AG09309 (cell line): ENCODE measurements at regions not wholly inside any gene's neighbourhood (a gene's known extent, or its start where the extent isn't known, plus 50 kb on each side); places are given as distances from the start of the nearest gene placed in this dataset.
A peak's percentile ranks its signal among the peaks of the same experiment; 100 is the strongest.
"Not testable (repeated sequence)": the region's sequence is repeated elsewhere in the genome, so short reads cannot be mapped to it uniquely, and the experiment has no call there.

Source experiments
- DNase-seq: peaks from one replicate; pipeline ENCODE4 v3.0.0-alpha.2; 2010; ENCODE audit warnings: low read depth
- H3K4me3 ChIP-seq: 2 replicates; pipeline ENCODE4 v1.5.1; 2011; ENCODE audit warnings: mild to moderate bottlenecking, low read depth, low read length, moderate library complexity; ENCODE audit not compliant: control insufficient read depth
- CTCF ChIP-seq: IDR thresholded peaks from 2 replicates; pipeline ENCODE4 v1.5.1; 2011; ENCODE audit warnings: mild to moderate bottlenecking, low read depth, low read length, inconsistent platforms; ENCODE audit not compliant: insufficient read depth, control insufficient read depth; ENCODE audit errors: missing control alignments

- no peak overlapping the region for H3K4me3 ChIP-seq
- no peak for TF ChIP-seq CTCF
- DNase-seq: no peak
Measured at GRCh38 chr10:114749014-114749413, 72.6 kb upstream of the FHIP2A start.

- TF ChIP-seq CTCF: no peak
- no peak for DNase-seq
- no peak overlapping the region for H3K4me3 ChIP-seq
Measured at GRCh38 chr10:114749510-114749909, 72.1 kb upstream of the FHIP2A start.

GRCh38 chr10:114751856-114752255, 69.7 kb upstream of the FHIP2A start:
- no peak for TF ChIP-seq CTCF
- DNase-seq: peak; percentile 61
- H3K4me3 ChIP-seq: no peak overlapping the region

- not testable (repeated sequence) for DNase-seq, H3K4me3 ChIP-seq
Measured at GRCh38 chr10:114752570-114752969, 69.0 kb upstream of the FHIP2A start.

GRCh38 chr10:114753126-114753525, 68.5 kb upstream of the FHIP2A start:
- peak; percentile 44 for DNase-seq
- peak; percentile 45 for TF ChIP-seq CTCF
- no peak overlapping the region for H3K4me3 ChIP-seq

GRCh38 chr10:114754445-114755320, 66.9 kb upstream of the FHIP2A start:
- no peak for TF ChIP-seq CTCF
- no peak overlapping the region for H3K4me3 ChIP-seq
- peak; percentile 73 for DNase-seq

- no peak for DNase-seq
- no peak for TF ChIP-seq CTCF
- no peak overlapping the region for H3K4me3 ChIP-seq
Measured at GRCh38 chr10:114755537-114755936, 66.0 kb upstream of the FHIP2A start.
